ENCODE measurements at regions not wholly inside any gene's neighbourhood (a gene's known extent, or its start where the extent isn't known, plus 50 kb on each side); places are given as distances from the start of the nearest gene placed in this dataset.
"Not testable (repeated sequence)": the region's sequence is repeated elsewhere in the genome, so short reads cannot be mapped to it uniquely, and the experiment has no call there.

- Histone ChIP-seq H3K4me3 (no peak overlapping the region), H3K9me3 (peaks cover 0 to 9% (median 5%) of the 10 kb centered on the region in 8 donors), H3K27ac (peak overlapping the region in 5 of 8 donors; percentile 47 to 66 (median 59)), H3K4me1 (peaks cover 0 to 19% (median 5%) of the 10 kb centered on the region in 6 donors), H3K36me3 (no peaks in the 10 kb centered on the region), H3K27me3 (replicated peaks in 1 of 7) (peaks cover 0 to 68% (median 4%) of the 10 kb centered on the region in 7 donors)
- intact Hi-C loops (cut with DNase I; ENCODE audit: low total_unique reads), result no loop called here
- DNase-seq, result no peak
- WGBS, 5 donors, result 73 to 85% (median 78%) methylated on average over 4 of the region's 4 CpGs
- TF ChIP-seq POLR2AphosphoS5 (IDR thresholded peaks at IDR 0.05) (no peak), POLR2A (IDR thresholded peaks at IDR 0.05) (no peak)
- TF ChIP-seq, protein P1, sequence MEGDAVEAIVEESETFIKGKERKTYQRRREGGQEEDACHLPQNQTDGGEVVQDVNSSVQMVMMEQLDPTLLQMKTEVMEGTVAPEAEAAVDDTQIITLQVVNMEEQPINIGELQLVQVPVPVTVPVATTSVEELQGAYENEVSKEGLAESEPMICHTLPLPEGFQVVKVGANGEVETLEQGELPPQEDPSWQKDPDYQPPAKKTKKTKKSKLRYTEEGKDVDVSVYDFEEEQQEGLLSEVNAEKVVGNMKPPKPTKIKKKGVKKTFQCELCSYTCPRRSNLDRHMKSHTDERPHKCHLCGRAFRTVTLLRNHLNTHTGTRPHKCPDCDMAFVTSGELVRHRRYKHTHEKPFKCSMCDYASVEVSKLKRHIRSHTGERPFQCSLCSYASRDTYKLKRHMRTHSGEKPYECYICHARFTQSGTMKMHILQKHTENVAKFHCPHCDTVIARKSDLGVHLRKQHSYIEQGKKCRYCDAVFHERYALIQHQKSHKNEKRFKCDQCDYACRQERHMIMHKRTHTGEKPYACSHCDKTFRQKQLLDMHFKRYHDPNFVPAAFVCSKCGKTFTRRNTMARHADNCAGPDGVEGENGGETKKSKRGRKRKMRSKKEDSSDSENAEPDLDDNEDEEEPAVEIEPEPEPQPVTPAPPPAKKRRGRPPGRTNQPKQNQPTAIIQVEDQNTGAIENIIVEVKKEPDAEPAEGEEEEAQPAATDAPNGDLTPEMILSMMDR (IDR thresholded peaks at IDR 0.05 in 8 of 11, conservative IDR thresholded peaks at IDR 0.05 in 3 of 11), result no peak
Observed at GRCh38 chr1:47534436-47534835, 96.6 kb downstream of the FOXD2 start.

GRCh38 chr1:47536646-47537118 lies 98.8 kb downstream of the FOXD2 start:
- intact Hi-C loops (cut with DNase I; ENCODE audit: low total_unique reads), result no loop called here

DNA sequence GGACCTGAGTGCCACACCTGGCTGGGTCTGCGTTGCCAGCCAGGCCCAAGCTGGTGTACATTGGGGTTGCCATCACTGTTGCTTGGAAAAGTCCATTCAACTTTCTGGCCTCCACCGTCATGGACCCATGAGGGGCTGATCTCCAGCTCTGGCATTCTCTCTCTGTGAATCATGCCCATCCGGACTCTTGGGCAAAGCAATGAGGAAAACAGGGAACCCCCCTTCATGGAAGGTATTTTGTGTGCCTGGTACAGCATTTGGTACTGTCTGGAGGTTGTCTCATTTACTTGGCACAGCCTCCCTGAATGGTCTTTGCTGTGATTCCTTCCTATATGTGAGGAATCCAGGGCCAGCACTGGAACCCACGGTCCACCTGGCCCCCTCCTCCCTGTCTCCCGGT lies 99.4 kb downstream of the FOXD2 start:
- peaks cover 0 to 50% (median 4%) of the 10 kb centered on the region in 7 donors for H3K27me3 ChIP-seq (replicated peaks in 1 of 7)
- no peak for DNase-seq
- no peaks in the 10 kb centered on the region for H3K36me3 ChIP-seq
- peaks cover 0 to 19% (median 5%) of the 10 kb centered on the region in 6 donors for H3K4me1 ChIP-seq
- TF ChIP-seq, protein P1 (IDR thresholded peaks at IDR 0.05 in 8 of 11, conservative IDR thresholded peaks at IDR 0.05 in 3 of 11), result no peak
- no peak for TF ChIP-seq POLR2A (IDR thresholded peaks at IDR 0.05)
- no peak for TF ChIP-seq POLR2AphosphoS5 (IDR thresholded peaks at IDR 0.05)
- no peak overlapping the region for H3K4me3 ChIP-seq
- intact Hi-C loops (cut with DNase I; ENCODE audit: low total_unique reads), result no loop called here
- 74 to 97% (median 93%) methylated on average over 3 to 5 of the region's 5 CpGs for WGBS, 5 donors
- no peak overlapping the region for H3K27ac ChIP-seq
- H3K9me3 ChIP-seq, result peaks cover 0 to 12% (median 6%) of the 10 kb centered on the region in 8 donors

More at GRCh38 chr1:47536646-47537118, 98.8 kb downstream of the FOXD2 start:
- WGBS, 5 donors, result 30 to 41% (median 32%) methylated on average over 9 of the region's 9 CpGs
- Histone ChIP-seq H3K4me1 (peaks cover 0 to 19% (median 5%) of the 10 kb centered on the region in 6 donors), H3K27me3 (replicated peaks in 1 of 7) (peaks cover 0 to 54% (median 4%) of the 10 kb centered on the region in 7 donors), H3K27ac (peak overlapping the region in 1 of 8 donors; percentile 16), H3K4me3 (no peak overlapping the region), H3K9me3 (peaks cover 0 to 6% (median 2%) of the 10 kb centered on the region in 8 donors), H3K36me3 (no peaks in the 10 kb centered on the region)
- no peak for TF ChIP-seq POLR2AphosphoS5 (IDR thresholded peaks at IDR 0.05)
- TF ChIP-seq, protein P1 (IDR thresholded peaks at IDR 0.05 in 8 of 11, conservative IDR thresholded peaks at IDR 0.05 in 3 of 11), result no peak
- TF ChIP-seq POLR2A (IDR thresholded peaks at IDR 0.05), result no peak
- no peak for DNase-seq

GRCh38 chr1:47537966-47538365 lies 100.1 kb downstream of the FOXD2 start:
- Histone ChIP-seq H3K27me3 (replicated peaks in 1 of 7) (peaks cover 0 to 43% (median 4%) of the 10 kb centered on the region in 7 donors), H3K4me1 (peaks cover 0 to 14% (median 5%) of the 10 kb centered on the region in 6 donors), H3K36me3 (no peaks in the 10 kb centered on the region), H3K4me3 (no peak overlapping the region), H3K27ac (no peak overlapping the region), H3K9me3 (peaks cover 0 to 14% (median 7%) of the 10 kb centered on the region in 8 donors)
- no peak for TF ChIP-seq POLR2A (IDR thresholded peaks at IDR 0.05)
- TF ChIP-seq POLR2AphosphoS5 (IDR thresholded peaks at IDR 0.05), result no peak
- TF ChIP-seq, protein P1 (IDR thresholded peaks at IDR 0.05 in 8 of 11, conservative IDR thresholded peaks at IDR 0.05 in 3 of 11), result no peak
- WGBS, 5 donors, result 52 to 91% (median 74%) methylated on average over 3 of the region's 3 CpGs
- no peak for DNase-seq
- intact Hi-C loops (cut with DNase I; ENCODE audit: low total_unique reads), result no loop called here

DNA sequence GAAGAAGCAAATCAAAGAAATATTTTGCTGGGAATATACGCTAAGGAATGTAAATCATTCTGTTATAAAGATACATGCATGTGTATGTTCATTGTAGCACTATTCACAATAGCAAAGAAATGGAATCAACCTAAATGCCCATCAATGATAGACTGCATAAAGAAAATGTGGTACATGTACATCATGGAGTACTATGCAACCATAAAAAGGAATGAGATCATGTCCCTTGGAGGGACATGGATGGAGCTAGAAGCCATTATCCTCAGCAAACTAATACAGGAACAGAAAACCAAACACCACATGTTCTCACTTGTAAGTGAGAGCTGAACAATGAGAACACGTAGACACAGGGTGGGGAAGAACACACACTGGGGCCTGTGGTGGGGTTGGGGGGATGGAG lies 100.7 kb downstream of the FOXD2 start:
- 80 to 99% (median 86%) methylated on average over 2 of the region's 2 CpGs for WGBS, 5 donors
- H3K36me3 ChIP-seq; intact Hi-C loops (cut with DNase I; ENCODE audit: low total_unique reads): not testable (repeated sequence)

DNA sequence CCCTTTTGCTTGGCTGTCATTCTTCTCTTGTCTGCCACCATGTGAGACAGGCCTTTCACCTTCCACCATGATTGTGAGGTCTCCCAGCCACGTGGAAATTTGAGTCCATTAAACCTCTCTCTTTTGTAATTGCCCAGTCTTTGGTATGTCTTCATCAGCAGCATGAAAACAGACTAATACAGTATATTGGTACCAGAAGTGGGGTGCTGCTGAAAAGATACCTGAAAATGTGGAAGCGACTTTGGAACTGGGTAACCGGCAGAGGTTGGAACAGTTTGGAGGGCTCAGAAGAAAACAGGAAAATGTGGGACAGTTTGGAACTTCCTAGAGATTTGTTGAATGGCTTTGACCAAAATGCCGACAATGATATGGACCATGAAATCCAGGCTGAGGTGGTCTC lies 103.9 kb downstream of the FOXD2 start:
- Histone ChIP-seq H3K9me3 (peaks cover 0 to 14% (median 7%) of the 10 kb centered on the region in 8 donors), H3K27me3 (replicated peaks in 1 of 7) (peaks cover 0 to 13% (median 0%) of the 10 kb centered on the region in 7 donors)
- H3K36me3 ChIP-seq; intact Hi-C loops (cut with DNase I; ENCODE audit: low total_unique reads); H3K4me3 ChIP-seq; H3K27ac ChIP-seq; H3K4me1 ChIP-seq; DNase-seq: not testable (repeated sequence)
- 82 to 92% (median 90%) methylated on average over 4 of the region's 4 CpGs for WGBS, 5 donors

More for the DNA sequence above, 100.7 kb downstream of the FOXD2 start:
- DNase-seq, H3K4me3 ChIP-seq, H3K27ac ChIP-seq, H3K4me1 ChIP-seq: not testable (repeated sequence)
- H3K9me3 ChIP-seq, result peaks cover 0 to 14% (median 7%) of the 10 kb centered on the region in 8 donors
- peaks cover 0 to 37% (median 4%) of the 10 kb centered on the region in 7 donors for H3K27me3 ChIP-seq (replicated peaks in 1 of 7)

DNA sequence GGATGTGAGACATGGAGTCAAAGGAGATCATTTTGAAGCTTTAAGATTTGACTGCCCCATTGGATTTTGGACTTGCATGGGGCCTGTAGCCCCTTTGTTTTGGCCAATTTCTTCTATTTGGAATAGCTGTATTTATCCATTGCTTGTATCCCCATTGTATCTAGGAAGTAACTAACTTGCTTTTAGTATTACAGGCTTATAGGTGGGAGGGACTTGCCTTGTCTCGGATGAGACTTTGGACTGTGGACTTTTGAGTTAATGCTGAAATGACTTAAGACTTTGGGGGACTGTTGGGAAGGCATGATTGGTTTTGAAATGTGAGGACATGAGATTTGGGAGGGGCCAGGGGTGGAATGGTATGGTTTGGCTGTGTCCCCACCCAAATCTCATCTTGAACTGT lies 105.2 kb downstream of the FOXD2 start:
- H3K27ac ChIP-seq; DNase-seq; H3K4me1 ChIP-seq; H3K36me3 ChIP-seq; H3K27me3 ChIP-seq (replicated peaks in 1 of 7); H3K4me3 ChIP-seq; intact Hi-C loops (cut with DNase I; ENCODE audit: low total_unique reads): not testable (repeated sequence)
- 80 to 97% (median 88%) methylated on average over 1 of the region's 1 CpG for WGBS, 5 donors
- H3K9me3 ChIP-seq, result peaks cover 0 to 14% (median 7%) of the 10 kb centered on the region in 8 donors
